ENCODE measurements at regions not wholly inside any gene's neighbourhood (a gene's known extent, or its start where the extent isn't known, plus 50 kb on each side); places are given as distances from the start of the nearest gene placed in this dataset.
"Not testable (repeated sequence)": the region's sequence is repeated elsewhere in the genome, so short reads cannot be mapped to it uniquely, and the experiment has no call there.

- Mint-ChIP-seq H3K27me3 (ENCODE audit: insufficient read depth) (no peaks in the 10 kb centered on the region), H3K27ac (no peak overlapping the region), H3K4me3 (no peak overlapping the region), H3K4me1 (no peaks in the 10 kb centered on the region), H3K36me3 (ENCODE audit: low read depth) (no peaks in the 10 kb centered on the region), H3K9me3 (peaks cover 2% of the 10 kb centered on the region)
- no peak overlapping the region for H3K27ac ChIP-seq (ENCODE audit: low read depth, low read length)
- H3K9ac ChIP-seq (ENCODE audit: extremely low read depth, low read length, poor library complexity, severe bottlenecking) = no peak overlapping the region
- peaks cover 14% of the 10 kb centered on the region for H3K9me3 ChIP-seq (ENCODE audit: control insufficient read depth, low read length)
- DNase-seq = no peak
- TF ChIP-seq CTCF (conservative IDR thresholded peaks at IDR 0.05) = no peak
- no peaks in the 10 kb centered on the region for H3K27me3 ChIP-seq (ENCODE audit: control insufficient read depth, insufficient read depth, low read length, poor library complexity, severe bottlenecking)
- no peaks in the 10 kb centered on the region for H3K4me1 ChIP-seq (ENCODE audit: control insufficient read depth, insufficient read depth, low read length)
- H3K36me3 ChIP-seq (ENCODE audit: control insufficient read depth, insufficient read depth, low read length) = no peaks in the 10 kb centered on the region
- H3K4me3 ChIP-seq (ENCODE audit: low read length) = no peak overlapping the region
These were observed 94.0 kb upstream of the GRIN3A start for GRCh38 chr9:101832486-101832885.

- DNase-seq; H3K27me3 Mint-ChIP-seq (ENCODE audit: insufficient read depth); H3K36me3 Mint-ChIP-seq (ENCODE audit: low read depth); H3K36me3 ChIP-seq (ENCODE audit: control insufficient read depth, insufficient read depth, low read length); H3K4me3 Mint-ChIP-seq; H3K4me1 ChIP-seq (ENCODE audit: control insufficient read depth, insufficient read depth, low read length); H3K27ac Mint-ChIP-seq; H3K4me3 ChIP-seq (ENCODE audit: low read length); H3K4me1 Mint-ChIP-seq; H3K9me3 ChIP-seq (ENCODE audit: control insufficient read depth, low read length); H3K27me3 ChIP-seq (ENCODE audit: control insufficient read depth, insufficient read depth, low read length, poor library complexity, severe bottlenecking); H3K9ac ChIP-seq (ENCODE audit: extremely low read depth, low read length, poor library complexity, severe bottlenecking); H3K9me3 Mint-ChIP-seq; H3K27ac ChIP-seq (ENCODE audit: low read depth, low read length): not testable (repeated sequence)
- WGBS, 2 experiments (ENCODE audit: insufficient coverage in 1 of 2, insufficient read length in 1 of 2) = 60% methylated on average over 1 of the region's 1 CpG; no CpG with 5 or more reads in 1 of the 2 experiments
These were observed 83.0 kb upstream of the GRIN3A start for GRCh38 chr9:101821450-101821849.

- not testable (repeated sequence) for H3K27me3 Mint-ChIP-seq (ENCODE audit: insufficient read depth); H3K36me3 ChIP-seq (ENCODE audit: control insufficient read depth, insufficient read depth, low read length); H3K27me3 ChIP-seq (ENCODE audit: control insufficient read depth, insufficient read depth, low read length, poor library complexity, severe bottlenecking); H3K27ac Mint-ChIP-seq; H3K36me3 Mint-ChIP-seq (ENCODE audit: low read depth); H3K4me1 Mint-ChIP-seq; H3K4me1 ChIP-seq (ENCODE audit: control insufficient read depth, insufficient read depth, low read length); H3K27ac ChIP-seq (ENCODE audit: low read depth, low read length); H3K9me3 ChIP-seq (ENCODE audit: control insufficient read depth, low read length); H3K9ac ChIP-seq (ENCODE audit: extremely low read depth, low read length, poor library complexity, severe bottlenecking); H3K9me3 Mint-ChIP-seq; H3K4me3 Mint-ChIP-seq; H3K4me3 ChIP-seq (ENCODE audit: low read length); DNase-seq
These were observed 82.5 kb upstream of the GRIN3A start for GRCh38 chr9:101820983-101821382.

- WGBS, 2 experiments (ENCODE audit: insufficient coverage in 1 of 2, insufficient read length in 1 of 2) = 67% methylated on average over 1 of the region's 1 CpG; no CpG with 5 or more reads in 1 of the 2 experiments
- no peaks in the 10 kb centered on the region for H3K9me3 Mint-ChIP-seq
- H3K27me3 ChIP-seq (ENCODE audit: control insufficient read depth, insufficient read depth, low read length, poor library complexity, severe bottlenecking) = no peaks in the 10 kb centered on the region
- no peaks in the 10 kb centered on the region for H3K4me1 Mint-ChIP-seq
- no peak overlapping the region for H3K27ac ChIP-seq (ENCODE audit: low read depth, low read length)
- H3K4me3 Mint-ChIP-seq = no peak overlapping the region
- H3K36me3 ChIP-seq (ENCODE audit: control insufficient read depth, insufficient read depth, low read length) = no peaks in the 10 kb centered on the region
- H3K4me1 ChIP-seq (ENCODE audit: control insufficient read depth, insufficient read depth, low read length) = no peaks in the 10 kb centered on the region
- H3K9me3 ChIP-seq (ENCODE audit: control insufficient read depth, low read length) = no peaks in the 10 kb centered on the region
- no peak overlapping the region for H3K4me3 ChIP-seq (ENCODE audit: low read length)
- no peak for TF ChIP-seq CTCF (conservative IDR thresholded peaks at IDR 0.05)
- no peak overlapping the region for H3K9ac ChIP-seq (ENCODE audit: extremely low read depth, low read length, poor library complexity, severe bottlenecking)
- no peak overlapping the region for H3K27ac Mint-ChIP-seq
- no peaks in the 10 kb centered on the region for H3K36me3 Mint-ChIP-seq (ENCODE audit: low read depth)
- DNase-seq = no peak
- H3K27me3 Mint-ChIP-seq (ENCODE audit: insufficient read depth) = no peaks in the 10 kb centered on the region
These were observed 75.6 kb upstream of the GRIN3A start for GRCh38 chr9:101814064-101814463.

- H3K4me3 Mint-ChIP-seq; H3K27me3 ChIP-seq (ENCODE audit: control insufficient read depth, insufficient read depth, low read length, poor library complexity, severe bottlenecking); H3K36me3 ChIP-seq (ENCODE audit: control insufficient read depth, insufficient read depth, low read length); H3K27ac ChIP-seq (ENCODE audit: low read depth, low read length); H3K27me3 Mint-ChIP-seq (ENCODE audit: insufficient read depth); H3K4me3 ChIP-seq (ENCODE audit: low read length); H3K4me1 Mint-ChIP-seq; H3K4me1 ChIP-seq (ENCODE audit: control insufficient read depth, insufficient read depth, low read length); H3K9me3 Mint-ChIP-seq; H3K9ac ChIP-seq (ENCODE audit: extremely low read depth, low read length, poor library complexity, severe bottlenecking); H3K36me3 Mint-ChIP-seq (ENCODE audit: low read depth); DNase-seq; H3K27ac Mint-ChIP-seq: not testable (repeated sequence)
- H3K9me3 ChIP-seq (ENCODE audit: control insufficient read depth, low read length) = peaks cover 11% of the 10 kb centered on the region
- WGBS, 2 experiments (ENCODE audit: insufficient coverage in 1 of 2, insufficient read length in 1 of 2) = 88 to 91% methylated on average over 4 of the region's 4 CpGs
These were observed 69.4 kb upstream of the GRIN3A start for GRCh38 chr9:101807879-101808278.
